ENCODE measurements at regions not wholly inside any gene's neighbourhood (a gene's known extent, or its start where the extent isn't known, plus 50 kb on each side); places are given as distances from the start of the nearest gene placed in this dataset.

DNA sequence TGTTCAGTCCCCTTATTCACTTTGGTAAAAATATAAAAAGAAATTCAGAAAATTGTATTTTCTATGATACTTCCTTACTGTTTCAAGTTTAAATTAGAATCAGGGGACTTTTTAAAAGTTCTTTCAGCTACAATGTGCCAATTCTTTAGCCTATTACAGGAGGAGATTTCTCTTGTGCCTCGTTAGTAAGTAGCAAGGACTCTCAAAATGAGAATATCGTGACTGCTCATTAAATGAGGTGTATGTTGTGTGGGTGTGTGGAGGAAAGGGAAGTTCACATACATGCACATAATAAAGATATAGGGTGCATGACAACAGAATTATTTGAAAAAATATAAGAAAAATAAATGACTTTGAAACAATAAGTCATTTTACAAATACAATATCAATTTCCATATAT, 190.5 kb downstream of the DTHD1 start:
- no peak for DNase-seq
- H3K9me3 ChIP-seq, result no peaks in the 10 kb centered on the region
- H3K36me3 ChIP-seq, result no peaks in the 10 kb centered on the region
- H3K27me3 ChIP-seq, result no peaks in the 10 kb centered on the region
- no peak overlapping the region for H3K4me3 ChIP-seq
- no peaks in the 10 kb centered on the region for H3K4me1 ChIP-seq
- TF ChIP-seq, protein P1, sequence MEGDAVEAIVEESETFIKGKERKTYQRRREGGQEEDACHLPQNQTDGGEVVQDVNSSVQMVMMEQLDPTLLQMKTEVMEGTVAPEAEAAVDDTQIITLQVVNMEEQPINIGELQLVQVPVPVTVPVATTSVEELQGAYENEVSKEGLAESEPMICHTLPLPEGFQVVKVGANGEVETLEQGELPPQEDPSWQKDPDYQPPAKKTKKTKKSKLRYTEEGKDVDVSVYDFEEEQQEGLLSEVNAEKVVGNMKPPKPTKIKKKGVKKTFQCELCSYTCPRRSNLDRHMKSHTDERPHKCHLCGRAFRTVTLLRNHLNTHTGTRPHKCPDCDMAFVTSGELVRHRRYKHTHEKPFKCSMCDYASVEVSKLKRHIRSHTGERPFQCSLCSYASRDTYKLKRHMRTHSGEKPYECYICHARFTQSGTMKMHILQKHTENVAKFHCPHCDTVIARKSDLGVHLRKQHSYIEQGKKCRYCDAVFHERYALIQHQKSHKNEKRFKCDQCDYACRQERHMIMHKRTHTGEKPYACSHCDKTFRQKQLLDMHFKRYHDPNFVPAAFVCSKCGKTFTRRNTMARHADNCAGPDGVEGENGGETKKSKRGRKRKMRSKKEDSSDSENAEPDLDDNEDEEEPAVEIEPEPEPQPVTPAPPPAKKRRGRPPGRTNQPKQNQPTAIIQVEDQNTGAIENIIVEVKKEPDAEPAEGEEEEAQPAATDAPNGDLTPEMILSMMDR (IDR thresholded peaks at IDR 0.05), result no peak
- no peak overlapping the region for H3K27ac ChIP-seq
- intact Hi-C loops (cut with DNase I; ENCODE audit: low total_unique reads), result no loop called here

DNA sequence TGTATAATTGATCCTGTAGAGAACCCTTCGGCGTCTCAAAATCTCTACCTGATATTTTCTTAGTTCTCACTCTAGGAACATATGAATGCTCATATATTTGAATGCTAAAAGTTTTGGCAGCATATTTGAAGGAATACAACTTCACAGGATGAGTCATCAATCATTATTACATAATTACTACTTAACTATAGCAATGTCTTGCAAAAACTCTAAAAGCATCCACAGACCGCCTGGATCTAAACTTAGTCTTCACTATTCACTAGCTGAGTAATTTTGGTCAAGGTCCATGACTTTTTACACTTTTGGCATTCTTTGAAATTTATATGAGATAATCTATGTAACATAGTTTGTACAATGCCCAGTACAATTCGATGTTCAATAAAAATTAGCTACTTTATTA, 194.7 kb downstream of the DTHD1 start:
- Histone ChIP-seq H3K27me3 (no peaks in the 10 kb centered on the region), H3K4me1 (no peaks in the 10 kb centered on the region), H3K36me3 (no peaks in the 10 kb centered on the region), H3K9me3 (no peaks in the 10 kb centered on the region), H3K4me3 (no peak overlapping the region), H3K27ac (no peak overlapping the region)
- no peak for DNase-seq
- TF ChIP-seq, protein P1 (IDR thresholded peaks at IDR 0.05), result no peak
- intact Hi-C loops (cut with DNase I; ENCODE audit: low total_unique reads), result no loop called here

DNA sequence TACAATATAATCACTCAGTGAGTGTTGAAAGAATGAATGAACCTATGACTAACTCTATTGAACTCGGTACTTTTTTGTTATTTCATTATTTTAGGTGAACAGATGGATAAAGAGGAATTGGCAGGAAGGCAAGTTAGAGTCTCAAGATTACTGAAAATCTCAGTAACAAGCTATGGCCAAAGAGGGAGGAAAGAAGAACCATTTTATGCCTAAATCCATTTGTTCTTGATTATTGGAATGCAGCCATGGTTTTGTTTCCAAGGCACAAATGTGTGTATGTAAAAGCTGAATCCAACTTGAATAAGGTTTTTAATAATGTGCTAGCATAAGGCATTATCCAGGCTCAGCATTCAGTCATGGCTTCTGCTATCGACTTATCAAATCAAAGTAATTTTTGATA, 196.4 kb downstream of the DTHD1 start:
- TF ChIP-seq, protein P1 (IDR thresholded peaks at IDR 0.05), result no peak
- H3K4me3 ChIP-seq, result no peak overlapping the region
- no peaks in the 10 kb centered on the region for H3K36me3 ChIP-seq
- no peak for DNase-seq
- no peaks in the 10 kb centered on the region for H3K4me1 ChIP-seq
- intact Hi-C loops (cut with DNase I; ENCODE audit: low total_unique reads), result no loop called here
- no peaks in the 10 kb centered on the region for H3K9me3 ChIP-seq
- no peak overlapping the region for H3K27ac ChIP-seq
- H3K27me3 ChIP-seq, result no peaks in the 10 kb centered on the region

DNA sequence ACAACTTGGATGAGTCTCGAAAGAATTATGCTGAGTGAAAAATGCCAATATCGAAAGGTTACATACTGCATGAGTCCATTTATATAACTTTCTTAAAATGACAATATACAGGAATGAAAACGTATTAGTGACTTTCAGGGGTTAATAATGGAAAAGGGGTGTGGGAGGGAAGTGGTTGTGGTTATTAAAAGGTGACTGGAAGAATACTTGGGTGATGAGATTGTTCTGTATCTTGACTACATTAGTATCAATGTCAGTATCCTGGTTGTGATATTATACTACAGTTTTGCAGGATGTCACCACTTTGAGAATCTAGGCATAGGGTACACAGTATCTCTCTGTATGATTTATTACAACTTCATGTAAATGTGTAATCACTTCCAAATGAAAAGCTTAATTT, 204.5 kb downstream of the DTHD1 start:
- Histone ChIP-seq H3K9me3 (no peaks in the 10 kb centered on the region), H3K36me3 (no peaks in the 10 kb centered on the region), H3K27me3 (no peaks in the 10 kb centered on the region), H3K4me1 (no peaks in the 10 kb centered on the region), H3K27ac (no peak overlapping the region), H3K4me3 (no peak overlapping the region)
- intact Hi-C loops (cut with DNase I; ENCODE audit: low total_unique reads), result no loop called here
- TF ChIP-seq, protein P1 (IDR thresholded peaks at IDR 0.05), result no peak
- DNase-seq, result no peak

DNA sequence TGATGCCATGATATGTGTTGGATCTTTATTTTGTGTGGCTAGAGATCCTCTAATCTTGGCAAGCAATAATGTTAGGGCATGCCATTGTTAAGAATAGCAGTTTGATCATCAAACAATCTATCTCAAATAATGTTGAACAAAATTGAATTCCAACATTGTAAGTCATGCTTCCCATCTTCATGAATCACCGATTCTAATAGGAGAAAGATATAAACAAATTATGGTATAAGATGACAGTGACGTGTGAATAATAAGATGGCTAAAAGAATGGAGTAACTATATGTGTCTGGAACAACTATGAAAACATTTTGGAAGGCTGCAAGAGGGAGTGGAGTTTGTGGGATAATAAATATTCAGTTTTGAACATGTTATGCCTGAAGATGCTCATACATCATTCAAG, 208.4 kb downstream of the DTHD1 start:
- intact Hi-C loops (cut with DNase I; ENCODE audit: low total_unique reads), result no loop called here
- TF ChIP-seq, protein P1 (IDR thresholded peaks at IDR 0.05), result no peak
- no peak for DNase-seq

DNA sequence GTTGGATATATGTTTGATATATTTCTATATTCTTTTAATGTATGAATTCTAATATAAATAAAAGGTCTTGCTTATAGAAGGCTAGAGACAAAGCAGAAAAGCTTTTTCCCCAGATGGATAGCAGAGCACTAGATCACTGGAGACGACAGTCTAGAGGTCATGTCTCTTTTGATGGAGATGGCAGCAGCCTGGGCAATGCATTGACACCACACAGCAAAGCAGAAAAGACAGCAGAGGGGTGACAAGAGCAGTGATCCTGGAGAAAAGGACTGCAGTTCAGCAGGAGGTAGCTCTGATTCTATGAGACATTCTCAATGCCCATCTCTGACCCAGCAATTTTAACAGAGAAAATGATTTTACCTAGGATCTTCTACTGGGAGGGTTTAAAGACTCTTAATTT, 210.6 kb downstream of the DTHD1 start:
- TF ChIP-seq, protein P1 (IDR thresholded peaks at IDR 0.05), result no peak
- H3K27me3 ChIP-seq, result no peaks in the 10 kb centered on the region
- no peak overlapping the region for H3K4me3 ChIP-seq
- intact Hi-C loops (cut with DNase I; ENCODE audit: low total_unique reads), result no loop called here
- no peaks in the 10 kb centered on the region for H3K36me3 ChIP-seq
- no peaks in the 10 kb centered on the region for H3K9me3 ChIP-seq
- H3K27ac ChIP-seq, result no peak overlapping the region
- no peak for DNase-seq
- no peaks in the 10 kb centered on the region for H3K4me1 ChIP-seq

More for the DNA sequence above, 208.4 kb downstream of the DTHD1 start:
- H3K4me3 ChIP-seq, result no peak overlapping the region
- no peaks in the 10 kb centered on the region for H3K9me3 ChIP-seq
- no peaks in the 10 kb centered on the region for H3K4me1 ChIP-seq
- no peaks in the 10 kb centered on the region for H3K36me3 ChIP-seq
- no peaks in the 10 kb centered on the region for H3K27me3 ChIP-seq
- H3K27ac ChIP-seq, result no peak overlapping the region
